Loucy (cell line): ENCODE measurements at regions not wholly inside any gene's neighbourhood (a gene's known extent, or its start where the extent isn't known, plus 50 kb on each side); places are given as distances from the start of the nearest gene placed in this dataset.

Experiments
- H2AFZ ChIP-seq: fragments of 200-600 bp; sonication (generic); 2 replicates; pipeline ENCODE4 v1.6.0; 2016; ENCODE audit warnings: antibody characterized with exemption, mild to moderate bottlenecking, low read length, moderate library complexity
- H3F3A ChIP-seq: fragments of 200-600 bp; 2 replicates; pipeline ENCODE4 v1.6.0; 2016; ENCODE audit warnings: antibody characterized with exemption, low read depth, mild to moderate bottlenecking
- H3K27me3 ChIP-seq: fragments of 200-600 bp; sonication (generic); 2 replicates; pipeline ENCODE4 v1.6.1; 2014; ENCODE audit warnings: low read length, mild to moderate bottlenecking; ENCODE audit not compliant: insufficient read depth, poor library complexity, severe bottlenecking
- H3K36me3 ChIP-seq: fragments of 200-600 bp; sonication (generic); 2 replicates; pipeline ENCODE4 v1.6.1; 2016; ENCODE audit warnings: low read length; ENCODE audit not compliant: insufficient read depth
- H3K4me1 ChIP-seq: fragments of 200-600 bp; sonication (generic); 2 replicates; pipeline ENCODE4 v1.5.1; 2014; ENCODE audit warnings: low read length, mild to moderate bottlenecking; ENCODE audit not compliant: insufficient read depth, poor library complexity, severe bottlenecking
- H3K4me2 ChIP-seq: fragments of 200-600 bp; sonication (generic); 2 replicates; pipeline ENCODE4 v1.6.0; 2014; ENCODE audit warnings: antibody characterized with exemption, low read length, low read depth, mild to moderate bottlenecking; ENCODE audit not compliant: poor library complexity, severe bottlenecking
- H3K4me3 ChIP-seq: fragments of 200-600 bp; sonication (generic); 2 replicates; pipeline ENCODE4 v1.5.1; 2014; ENCODE audit warnings: low read length, mild to moderate bottlenecking, mixed read lengths; ENCODE audit not compliant: poor library complexity, severe bottlenecking
- H3K79me2 ChIP-seq: fragments of 200-600 bp; sonication (generic); 2 replicates; pipeline ENCODE4 v1.6.1; 2014; ENCODE audit warnings: low read length; ENCODE audit not compliant: insufficient read depth
- H3K9ac ChIP-seq: fragments of 200-600 bp; sonication (generic); 2 replicates; pipeline ENCODE4 v1.6.0; 2014; ENCODE audit warnings: mild to moderate bottlenecking, low read depth, low read length, moderate library complexity; ENCODE audit not compliant: poor library complexity, severe bottlenecking
- H3K9me2 ChIP-seq: fragments of 200-600 bp; sonication (generic); replicated peaks from 2 replicates; pipeline ENCODE4 v1.6.1; 2016; ENCODE audit warnings: low read depth, low read length, mixed read lengths
- H3K9me3 ChIP-seq: fragments of 200-600 bp; sonication (generic); 2 replicates; pipeline ENCODE4 v1.6.1; 2014; ENCODE audit warnings: mild to moderate bottlenecking, antibody characterized with exemption, low read length, low read depth; ENCODE audit not compliant: insufficient read depth
- H4K20me1 ChIP-seq: fragments of 200-600 bp; sonication (generic); 2 replicates; pipeline ENCODE4 v1.6.0; 2014; ENCODE audit warnings: antibody characterized with exemption, low read length, mild to moderate bottlenecking; ENCODE audit not compliant: insufficient read depth, poor library complexity, severe bottlenecking
- CTCF ChIP-seq: fragments of 200-600 bp; sonication (generic); conservative IDR thresholded peaks from 2 replicates; pipeline ENCODE4 v1.5.1; 2014; ENCODE audit warnings: mild to moderate bottlenecking, antibody characterized with exemption, low read length
- EZH2phosphoT487 ChIP-seq: fragments of 200-600 bp; IDR thresholded peaks from 2 replicates; pipeline ENCODE4 v1.6.1; 2018; ENCODE audit warnings: antibody characterized with exemption, mild to moderate bottlenecking, moderate library complexity, borderline replicate concordance

- no peaks in the 10 kb centered on the region for H3K9me3 ChIP-seq
- no peaks in the 10 kb centered on the region for H3F3A ChIP-seq
- H3K27me3 ChIP-seq: no peaks in the 10 kb centered on the region
- no peak overlapping the region for H3K9ac ChIP-seq
- no peaks in the 10 kb centered on the region for H3K79me2 ChIP-seq
- H3K4me2 ChIP-seq: no peak overlapping the region
- no peaks in the 10 kb centered on the region for H3K4me1 ChIP-seq
- no peak overlapping the region for H2AFZ ChIP-seq
- no peaks in the 10 kb centered on the region for H3K9me2 ChIP-seq
- TF ChIP-seq EZH2phosphoT487 (no peak), CTCF (no peak)
- H3K36me3 ChIP-seq: no peaks in the 10 kb centered on the region
- no peak overlapping the region for H3K4me3 ChIP-seq
- H4K20me1 ChIP-seq: no peaks in the 10 kb centered on the region
Measured at GRCh38 chr5:162485666-162486292, 418.2 kb downstream of the GABRG2 start.

GRCh38 chr5:162487528-162488525 is 420.3 kb downstream of the GABRG2 start:
- H4K20me1 ChIP-seq: no peaks in the 10 kb centered on the region
- no peak for TF ChIP-seq EZH2phosphoT487
- no peaks in the 10 kb centered on the region for H3K27me3 ChIP-seq
- no peaks in the 10 kb centered on the region for H3K79me2 ChIP-seq
- H3K9ac ChIP-seq: no peak overlapping the region
- no peaks in the 10 kb centered on the region for H3K9me2 ChIP-seq
- H3K9me3 ChIP-seq: no peaks in the 10 kb centered on the region
- no peaks in the 10 kb centered on the region for H3K4me1 ChIP-seq
- H3K4me3 ChIP-seq: no peak overlapping the region
- no peak overlapping the region for H3K4me2 ChIP-seq
- no peak overlapping the region for H2AFZ ChIP-seq
- no peaks in the 10 kb centered on the region for H3K36me3 ChIP-seq
- no peaks in the 10 kb centered on the region for H3F3A ChIP-seq

- Histone ChIP-seq H3K4me2 (no peak overlapping the region), H3K36me3 (no peaks in the 10 kb centered on the region), H3K4me1 (no peaks in the 10 kb centered on the region), H3K9ac (no peak overlapping the region), H3K27me3 (no peaks in the 10 kb centered on the region), H3K9me3 (no peaks in the 10 kb centered on the region), H3K79me2 (no peaks in the 10 kb centered on the region), H2AFZ (no peak overlapping the region), H3F3A (no peaks in the 10 kb centered on the region), H3K4me3 (no peak overlapping the region), H4K20me1 (no peaks in the 10 kb centered on the region), H3K9me2 (no peaks in the 10 kb centered on the region)
- no peak for TF ChIP-seq CTCF
- TF ChIP-seq EZH2phosphoT487: no peak
Measured at GRCh38 chr5:162496100-162496808, 428.7 kb downstream of the GABRG2 start.
